Activated CD4-positive, alpha-beta T cell treated with anti-CD3 and anti-CD28 coated beads for 48 hours (primary cell): ENCODE measurements at regions not wholly inside any gene's neighbourhood (a gene's known extent, or its start where the extent isn't known, plus 50 kb on each side); places are given as distances from the start of the nearest gene placed in this dataset.

Experiments
- DNase-seq: peaks from one replicate; pipeline ENCODE4 v3.0.0-alpha.2; 2020

DNA sequence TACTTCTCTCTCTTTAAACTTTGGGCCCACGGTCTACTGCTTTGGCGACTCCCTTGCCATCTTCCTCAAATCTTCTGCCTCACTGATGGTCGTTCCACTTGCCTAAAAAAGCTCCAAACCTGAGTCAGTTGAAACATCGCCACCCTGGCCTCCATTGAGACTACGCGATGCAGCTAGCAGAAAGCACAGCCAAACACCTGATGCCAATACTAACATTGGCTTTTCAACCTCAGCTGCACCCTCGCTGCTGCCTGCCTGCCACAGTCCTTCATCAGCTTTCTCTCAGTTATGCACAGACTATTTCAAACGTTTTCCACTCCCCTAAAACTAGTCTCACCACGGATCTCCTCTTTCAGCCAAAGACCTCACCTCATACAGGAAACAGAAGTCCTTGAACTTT is 214.2 kb upstream of the TMCO5A start:
- no peak for DNase-seq

DNA sequence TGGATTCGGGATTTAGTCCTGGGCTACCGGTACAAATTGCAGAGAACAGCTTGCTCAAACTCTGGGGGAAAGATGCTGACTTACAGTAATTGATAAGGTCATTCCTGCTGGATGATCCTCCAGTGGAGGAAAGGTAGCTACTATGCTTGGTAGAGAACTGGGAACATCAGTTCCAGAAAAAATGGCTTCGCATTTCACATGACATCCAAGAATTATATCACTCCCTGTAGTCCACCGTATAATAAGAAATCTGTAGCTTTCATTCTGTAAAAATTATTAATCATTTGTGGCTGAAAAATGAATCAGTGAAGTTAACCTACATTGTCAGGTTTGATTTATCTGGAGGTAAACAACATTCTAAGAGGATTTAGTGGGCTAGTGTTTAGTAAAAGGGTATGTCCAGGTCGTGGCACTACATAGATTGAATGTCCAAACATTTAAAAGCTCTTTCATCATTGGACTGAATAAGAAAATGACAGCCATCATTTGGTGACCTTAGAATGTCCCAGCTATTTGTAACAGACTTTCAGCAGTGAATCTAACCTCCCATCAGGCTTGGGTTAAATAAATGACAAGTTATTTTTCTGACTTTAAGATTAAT is 203.2 kb upstream of the TMCO5A start:
- DNase-seq = no peak

DNA sequence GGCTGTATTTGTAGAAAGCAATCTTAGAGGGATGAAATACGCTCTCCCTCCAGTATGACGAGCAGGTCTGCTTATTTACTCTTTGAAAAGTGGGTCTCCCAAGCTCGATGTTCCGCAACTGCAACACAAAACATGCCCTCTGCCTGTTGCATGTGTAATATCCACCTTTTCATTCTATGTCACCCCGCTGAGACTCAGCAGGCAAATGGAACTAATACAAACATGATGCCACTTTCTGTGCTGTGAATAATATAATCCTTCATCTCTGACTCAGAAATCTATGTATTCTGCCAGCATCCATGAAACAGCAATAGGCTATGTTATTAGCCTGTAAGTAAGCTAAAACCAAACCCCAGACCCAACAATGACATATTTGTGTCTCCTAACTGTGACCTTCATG is 200.8 kb upstream of the TMCO5A start:
- no peak for DNase-seq

DNA sequence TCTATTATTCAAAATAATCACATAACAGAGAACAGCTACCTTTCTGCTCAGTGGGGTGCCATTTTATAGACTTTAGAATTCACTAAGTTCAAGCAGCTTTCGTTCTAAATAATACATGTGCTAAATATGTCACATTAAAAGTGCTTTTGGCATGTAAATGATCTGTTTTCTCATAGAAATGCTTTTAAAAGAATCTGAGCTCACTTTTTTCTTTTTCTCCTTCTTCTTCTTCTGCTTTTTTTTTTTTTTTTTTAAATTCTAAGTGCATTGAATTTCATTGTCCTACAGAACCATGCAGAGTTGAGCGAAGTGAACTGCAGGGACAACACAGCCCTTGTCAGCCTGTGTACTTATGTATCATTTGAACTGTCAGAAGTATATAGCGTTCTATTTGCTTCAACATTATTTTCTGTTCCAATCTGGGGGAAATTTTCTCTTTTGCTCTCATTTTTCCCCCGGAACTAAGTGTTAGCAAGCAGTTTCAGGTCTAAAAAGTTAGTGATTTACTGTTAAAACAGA is 193.8 kb upstream of the TMCO5A start:
- no peak for DNase-seq

DNA sequence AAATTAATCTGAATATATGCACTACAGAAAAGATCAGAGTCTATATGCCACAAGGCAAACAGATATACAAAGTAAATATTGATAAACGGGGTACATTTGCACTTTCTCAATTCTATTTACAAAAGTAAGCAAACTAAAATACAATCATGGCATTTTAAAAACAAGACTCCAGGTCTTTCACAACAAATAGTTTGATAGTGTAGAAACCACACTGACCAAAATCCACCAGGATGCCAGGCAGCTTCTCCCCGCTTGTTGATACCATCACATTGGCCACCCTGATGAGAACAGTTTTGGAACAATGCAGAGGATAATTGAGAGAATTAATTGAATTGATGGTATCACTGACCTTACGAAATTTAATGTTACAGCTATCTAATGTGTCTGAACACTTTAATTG is 190.6 kb upstream of the TMCO5A start:
- no peak for DNase-seq

DNA sequence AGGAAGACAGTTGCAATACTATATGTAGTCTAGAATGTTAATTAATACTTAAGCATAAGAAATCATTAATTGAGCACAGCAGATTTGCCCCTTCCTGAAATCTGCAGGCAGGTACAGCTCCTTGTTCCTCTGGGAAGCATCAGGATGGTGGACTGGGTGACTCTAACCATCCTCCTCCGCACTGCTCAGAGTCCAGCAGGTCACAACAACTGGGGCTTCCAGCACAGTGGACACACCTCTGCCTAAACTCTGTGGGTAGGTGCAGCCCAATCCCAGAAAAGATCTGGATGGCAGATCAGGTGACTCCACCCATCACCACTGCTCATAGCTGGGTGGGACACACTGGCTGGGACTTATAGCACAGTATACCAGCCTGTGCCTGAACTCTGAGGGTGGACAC is 189.9 kb upstream of the TMCO5A start:
- DNase-seq = no peak

DNA sequence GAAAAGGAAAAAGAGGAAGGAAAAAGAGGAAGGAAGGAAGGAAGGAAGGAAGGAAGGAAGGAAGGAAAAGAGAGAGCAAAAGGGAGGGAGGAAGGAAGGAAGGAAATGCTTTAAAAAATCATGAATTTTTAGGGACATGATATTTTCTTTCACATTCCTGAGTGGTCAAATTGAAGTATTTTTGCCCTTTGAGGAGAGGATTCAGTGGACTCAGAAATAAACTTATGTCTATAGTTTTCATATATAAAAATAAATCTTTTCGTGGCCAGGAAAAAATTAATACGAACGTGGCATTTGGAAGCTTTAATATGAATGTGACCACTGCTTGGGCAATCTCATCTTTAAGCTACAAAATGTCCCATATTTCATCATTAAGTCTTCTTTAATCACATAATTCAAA is 183.0 kb upstream of the TMCO5A start:
- no peak for DNase-seq

DNA sequence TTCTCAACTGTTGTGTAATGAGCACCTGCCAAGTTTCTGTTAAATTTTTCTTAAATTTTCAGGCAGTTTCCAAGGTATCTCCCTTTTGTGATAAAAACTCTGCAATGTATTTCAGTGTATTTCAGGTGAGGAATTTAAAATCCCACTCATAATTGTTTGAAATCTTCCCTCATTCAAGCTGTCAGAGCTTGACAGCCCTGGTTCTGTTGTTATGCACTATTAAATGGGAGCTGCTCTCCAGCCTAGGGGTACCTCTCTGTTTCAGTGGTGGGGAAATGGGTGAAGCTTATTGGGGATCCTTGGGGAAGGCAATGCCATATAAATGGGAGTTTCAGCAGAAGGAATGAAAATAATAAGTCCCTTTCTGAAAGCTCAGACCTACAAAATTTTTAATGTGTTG is 178.0 kb upstream of the TMCO5A start:
- no peak for DNase-seq

DNA sequence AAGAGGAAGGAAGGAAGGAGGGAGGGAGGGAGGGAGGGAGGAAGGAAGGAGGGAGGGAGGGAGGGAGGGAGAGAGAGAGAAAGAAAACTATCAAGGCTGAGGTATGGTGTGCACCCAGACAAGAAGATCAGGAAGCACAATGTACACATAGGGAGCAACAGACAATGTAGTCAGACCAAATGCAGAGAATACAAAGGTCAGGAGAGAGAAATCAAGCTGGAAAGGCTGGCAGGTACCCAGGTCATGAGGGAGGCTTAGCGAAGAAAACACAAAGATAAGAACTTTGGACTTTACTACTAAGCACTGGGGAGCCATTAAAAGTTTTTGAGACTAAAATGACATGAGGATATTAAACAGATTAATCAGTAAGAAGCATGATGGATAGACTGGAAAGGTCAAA is 176.0 kb upstream of the TMCO5A start:
- DNase-seq = no peak

DNA sequence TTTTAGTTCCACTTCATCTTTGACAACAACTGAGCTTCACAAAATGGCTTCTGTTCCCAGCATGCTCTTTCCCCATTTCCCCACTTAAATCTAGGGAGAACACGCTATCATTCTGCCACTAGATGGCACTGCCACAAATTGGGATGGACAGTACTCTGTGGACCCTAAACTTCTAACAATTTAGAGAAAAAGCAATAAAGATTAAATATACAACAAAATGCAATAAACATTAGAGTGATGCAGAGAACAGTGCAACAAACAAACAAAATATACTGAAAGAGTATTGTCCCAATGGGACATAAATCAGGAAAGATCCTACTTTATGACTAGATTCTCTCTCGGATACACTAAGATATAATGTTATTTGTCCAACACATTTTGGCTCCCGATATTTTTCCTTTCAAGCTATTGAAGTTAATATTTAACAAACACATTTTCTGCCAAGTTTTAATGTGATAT is 169.7 kb upstream of the TMCO5A start:
- peak; percentile 45 for DNase-seq

DNA sequence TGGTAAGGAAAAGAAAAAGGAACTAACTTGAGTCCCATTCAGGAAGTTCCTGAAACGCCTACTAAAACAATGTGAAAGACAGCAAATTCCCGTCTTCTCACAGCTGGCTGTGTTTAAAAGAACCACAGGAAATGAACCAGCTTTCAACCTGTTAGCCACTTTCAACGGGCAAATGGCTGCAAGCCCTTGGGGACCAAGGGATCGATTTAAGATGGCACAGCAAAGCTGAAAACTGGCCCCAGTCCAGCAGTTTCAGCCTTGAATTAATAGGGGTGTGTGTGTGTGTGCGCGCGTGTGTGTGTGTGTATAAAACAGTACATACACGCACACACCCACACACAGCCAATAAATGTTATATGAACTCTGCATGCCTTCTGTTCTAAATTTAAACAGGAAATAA is 168.7 kb upstream of the TMCO5A start:
- peak; percentile 2 for DNase-seq

DNA sequence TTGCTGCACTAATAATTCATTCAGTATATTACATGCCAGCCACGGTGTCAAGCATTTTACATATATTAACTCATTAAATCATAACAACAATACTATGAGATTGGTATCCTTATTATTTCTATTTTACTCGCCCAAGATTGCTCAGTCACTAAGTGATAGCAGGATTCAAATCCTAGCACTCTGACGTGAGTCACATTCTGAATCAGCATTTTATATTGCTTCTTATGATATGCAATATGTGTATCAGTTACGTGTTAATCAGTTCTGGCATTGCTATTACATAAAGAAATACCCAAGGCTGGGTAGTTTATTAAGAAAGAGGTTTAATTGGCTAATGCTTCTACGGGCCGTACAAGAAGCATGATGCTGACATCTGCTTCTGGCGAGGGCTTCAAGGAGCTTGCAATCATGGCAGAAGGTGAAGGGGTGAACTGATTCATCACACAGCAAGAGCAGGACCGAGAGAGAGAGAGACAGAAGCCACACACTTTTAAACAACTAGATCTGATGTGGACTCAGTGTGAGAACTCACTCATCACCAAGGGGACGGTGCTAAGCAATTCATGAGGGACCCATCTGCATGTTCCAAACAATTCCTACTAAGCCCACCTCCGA is 166.5 kb upstream of the TMCO5A start:
- no peak for DNase-seq

DNA sequence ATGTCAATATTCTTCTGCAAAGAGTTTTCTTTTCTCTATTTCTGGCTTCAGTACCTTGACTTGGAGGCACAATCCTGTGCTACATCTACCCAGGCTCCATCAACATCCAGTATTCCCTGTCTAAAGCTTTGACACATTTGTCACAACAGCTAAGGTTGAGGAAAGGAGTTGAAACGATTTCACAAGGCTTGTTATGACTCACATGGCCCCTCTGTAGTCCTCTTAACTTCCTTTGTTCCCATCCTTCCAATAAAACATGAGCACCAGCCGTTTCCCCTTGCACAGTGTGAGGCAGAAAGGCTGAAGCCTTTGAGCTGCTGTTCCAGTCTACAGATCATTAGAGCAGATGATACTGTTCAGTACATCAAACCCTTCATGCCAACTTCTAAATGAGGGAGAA is 163.0 kb upstream of the TMCO5A start:
- DNase-seq = no peak

DNA sequence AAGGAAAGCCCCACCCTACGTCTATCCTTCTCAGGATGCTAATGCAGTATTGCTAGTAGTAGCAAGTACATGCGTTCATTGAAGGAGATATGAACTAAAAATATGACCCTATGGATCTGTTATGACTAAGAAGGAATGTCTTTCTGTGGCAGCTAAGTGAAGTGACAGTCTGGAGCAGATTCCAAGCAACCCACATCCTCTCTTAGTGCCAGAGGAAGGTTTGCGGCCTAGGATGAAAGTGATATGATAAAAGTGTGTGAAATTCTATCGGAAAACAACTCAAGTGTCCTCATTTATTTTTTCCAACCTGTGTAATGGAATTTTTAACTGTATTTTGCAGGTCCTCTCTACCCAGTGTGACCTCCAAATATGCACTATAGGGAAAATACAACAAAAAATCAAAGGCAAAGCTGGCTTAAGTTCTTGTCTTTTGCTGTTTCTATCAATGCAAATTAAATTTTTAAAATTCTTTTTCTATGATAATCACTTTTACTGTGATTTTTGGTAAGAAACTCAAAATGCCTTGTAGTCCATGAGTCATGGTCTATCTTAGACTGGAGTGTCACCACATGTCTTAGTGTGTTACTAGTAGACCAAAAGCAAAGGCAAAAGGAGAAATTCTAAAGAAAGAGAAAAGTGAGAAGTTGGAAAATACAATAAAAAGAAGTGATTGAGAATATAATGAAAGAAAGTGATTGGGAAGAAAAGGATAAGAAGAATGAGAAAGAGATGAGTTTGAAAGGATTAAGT is 161.2 kb upstream of the TMCO5A start:
- no peak for DNase-seq

DNA sequence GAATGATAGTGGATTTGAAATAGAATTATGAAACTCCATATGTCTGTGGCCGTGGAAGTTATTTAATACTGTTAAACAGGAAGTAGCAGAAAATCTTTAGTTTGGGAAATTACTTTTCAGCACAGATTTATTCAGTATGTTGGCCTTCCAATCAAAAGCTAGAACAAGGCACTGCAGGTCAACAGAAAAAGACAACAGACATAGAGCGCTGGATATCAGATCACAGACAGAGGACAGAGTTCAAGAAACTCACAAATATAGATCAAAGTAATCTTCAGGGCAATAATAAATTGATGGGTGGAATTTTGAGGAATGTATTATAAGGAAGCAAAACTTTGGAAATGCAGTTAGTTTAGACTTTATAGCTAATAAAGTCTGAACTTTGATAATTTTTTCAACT is 159.5 kb upstream of the TMCO5A start:
- DNase-seq = no peak

DNA sequence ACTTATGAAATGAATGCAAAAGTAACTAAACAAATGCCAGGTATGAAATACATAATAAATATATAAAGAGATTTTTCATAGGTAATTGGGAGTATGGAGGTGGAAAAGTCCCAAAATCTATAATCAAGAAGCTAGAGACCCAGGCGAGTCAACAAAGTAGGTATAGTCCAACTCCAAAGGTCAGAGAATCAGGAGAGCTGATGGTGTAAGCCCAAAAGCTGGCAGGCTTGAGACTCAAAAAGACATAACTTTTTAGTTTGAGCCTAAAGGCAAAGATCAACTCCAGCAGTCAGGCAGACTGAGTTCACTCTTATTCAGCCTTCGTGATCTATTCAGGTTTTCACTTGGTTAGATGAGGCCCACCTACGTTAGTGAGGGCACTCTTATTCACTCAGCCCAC is 157.4 kb upstream of the TMCO5A start:
- DNase-seq = no peak

DNA sequence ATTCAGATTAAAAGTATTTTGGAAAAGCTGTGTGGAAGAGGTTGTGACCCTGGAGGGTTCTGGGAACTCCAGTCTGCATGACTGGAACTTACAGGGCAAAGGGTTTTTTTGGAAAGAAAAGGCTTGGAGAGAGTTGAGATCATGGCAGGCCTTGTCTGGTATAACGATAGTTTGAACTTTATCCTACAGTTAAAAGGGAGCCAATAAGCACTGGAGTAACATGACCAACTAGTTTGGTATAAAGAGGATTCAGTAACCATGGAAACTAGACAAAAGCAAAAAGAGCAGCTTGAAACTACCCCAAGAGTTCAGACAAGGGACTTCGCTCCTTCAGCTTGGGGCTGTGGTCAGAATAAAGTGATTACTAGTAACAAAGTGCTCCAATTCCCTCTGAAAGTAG is 151.2 kb upstream of the TMCO5A start:
- DNase-seq = no peak

DNA sequence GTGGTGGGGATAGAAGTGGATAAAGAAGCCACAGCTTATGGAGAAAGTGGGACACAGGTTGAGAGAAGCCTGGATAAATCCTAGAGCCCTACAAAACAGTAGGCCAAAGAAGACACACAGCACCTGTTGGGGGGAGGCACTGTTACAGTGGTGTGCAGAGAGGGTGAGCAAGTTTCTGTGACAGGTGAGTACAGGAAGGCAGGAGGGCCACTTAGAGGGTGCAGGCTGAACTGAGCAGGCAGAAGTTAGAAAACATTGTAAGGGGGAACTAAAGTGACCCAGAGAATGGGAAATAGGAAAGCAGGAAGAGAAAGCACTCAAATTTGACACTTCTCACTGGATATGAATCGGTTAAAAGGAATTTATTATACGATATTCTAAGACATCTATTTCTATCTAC is 146.1 kb upstream of the TMCO5A start:
- no peak for DNase-seq

DNA sequence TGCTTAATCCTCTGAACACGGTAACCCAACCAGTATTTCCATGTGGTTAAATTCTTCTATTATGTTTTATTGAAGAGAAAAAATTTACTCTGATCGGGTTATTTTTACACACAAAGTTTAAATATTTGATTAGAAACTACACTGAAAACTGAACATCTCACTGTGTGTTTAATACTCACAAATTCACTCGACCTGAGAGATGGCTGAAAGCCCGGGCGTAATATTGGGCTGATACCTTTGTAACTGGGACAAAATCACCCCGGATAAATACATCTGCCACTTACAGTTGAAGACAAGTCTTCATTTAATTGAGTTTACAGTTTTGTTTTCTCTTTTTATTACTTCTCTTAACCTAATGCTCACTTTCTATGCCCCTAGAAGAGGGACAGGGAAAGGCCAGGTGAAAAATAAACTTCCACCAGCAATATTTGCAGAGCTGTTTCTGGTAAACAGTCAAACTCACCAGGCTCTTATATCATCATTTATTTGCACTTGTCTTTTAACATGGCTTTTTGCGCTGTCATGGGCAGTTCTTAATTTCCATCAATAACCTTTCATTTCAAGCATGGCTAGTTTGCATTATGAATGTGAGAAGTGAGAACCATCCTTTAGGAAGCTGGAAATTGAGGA is 145.6 kb upstream of the TMCO5A start:
- no peak for DNase-seq

DNA sequence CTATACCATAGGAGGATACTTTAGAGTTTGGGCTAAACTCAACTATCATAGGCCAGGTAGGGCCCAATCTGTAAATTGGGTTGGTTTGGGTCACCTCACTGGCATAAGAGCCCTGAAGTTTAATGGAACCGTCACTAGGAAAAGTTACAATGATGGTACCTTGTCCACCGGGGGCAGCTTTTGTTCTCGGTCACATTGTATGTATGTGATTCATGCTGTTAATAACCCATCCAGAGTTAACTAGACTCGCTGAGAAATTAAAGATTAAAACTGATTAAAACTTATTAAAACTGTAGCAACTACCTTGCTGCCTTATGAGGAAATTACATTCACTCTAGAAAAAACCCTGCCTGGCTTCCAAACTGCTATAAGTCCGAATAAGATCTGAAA is 145.0 kb upstream of the TMCO5A start:
- DNase-seq = no peak

DNA sequence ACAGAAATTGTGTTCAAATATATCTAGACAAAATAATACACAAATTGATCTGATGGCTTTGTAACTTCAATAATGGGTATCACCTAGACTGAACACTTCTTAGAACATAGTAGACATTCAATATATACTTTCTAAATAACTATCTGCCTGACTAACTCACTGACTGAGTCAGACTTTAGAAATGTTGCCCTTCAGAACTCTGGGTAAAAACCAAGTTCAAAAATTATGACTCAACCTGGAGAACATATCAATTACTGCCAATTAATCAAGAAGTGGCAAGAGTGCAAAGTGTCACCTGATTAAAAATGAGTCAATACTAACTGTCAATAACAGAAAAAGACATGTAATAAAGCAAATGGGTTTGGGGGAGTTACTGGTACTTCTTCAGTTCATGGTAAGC is 144.6 kb upstream of the TMCO5A start:
- DNase-seq = no peak

DNA sequence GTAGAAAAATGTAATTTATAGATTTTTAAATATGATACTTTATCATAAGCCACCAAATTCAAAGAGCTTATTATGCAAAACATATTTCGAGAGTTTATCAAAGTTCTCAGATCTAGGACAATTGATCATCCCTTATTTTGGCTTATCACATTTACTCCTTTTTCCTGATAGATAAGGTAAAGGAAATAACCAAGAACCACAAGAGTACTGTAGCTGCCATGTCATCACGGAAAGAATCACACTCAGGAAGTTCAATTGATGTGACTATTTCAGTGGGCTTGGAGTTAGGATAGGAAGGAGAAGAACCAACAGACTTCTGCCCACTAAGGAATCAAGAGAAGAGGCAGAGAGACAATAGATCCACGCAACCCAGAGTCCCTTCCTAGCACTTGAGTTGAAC is 142.7 kb upstream of the TMCO5A start:
- DNase-seq = no peak

DNA sequence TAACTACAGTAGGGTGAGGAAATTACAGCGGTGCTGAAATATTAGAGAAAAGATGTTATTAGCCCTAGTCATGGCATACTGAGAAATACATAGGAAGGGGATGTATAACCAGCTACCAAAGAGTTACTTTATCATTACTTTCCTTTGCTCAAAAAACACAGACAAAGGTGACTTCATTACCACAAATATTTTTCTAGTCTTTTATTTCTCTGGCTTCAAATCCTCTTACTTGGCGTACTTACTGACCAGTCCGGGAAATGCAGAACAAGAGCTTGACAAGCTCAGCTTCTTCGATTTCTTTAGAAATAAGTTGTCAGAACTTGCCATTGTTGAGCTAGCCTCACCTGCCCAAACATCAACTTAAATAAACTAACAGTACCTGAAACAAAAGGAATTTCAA is 142.1 kb upstream of the TMCO5A start:
- DNase-seq = no peak

DNA sequence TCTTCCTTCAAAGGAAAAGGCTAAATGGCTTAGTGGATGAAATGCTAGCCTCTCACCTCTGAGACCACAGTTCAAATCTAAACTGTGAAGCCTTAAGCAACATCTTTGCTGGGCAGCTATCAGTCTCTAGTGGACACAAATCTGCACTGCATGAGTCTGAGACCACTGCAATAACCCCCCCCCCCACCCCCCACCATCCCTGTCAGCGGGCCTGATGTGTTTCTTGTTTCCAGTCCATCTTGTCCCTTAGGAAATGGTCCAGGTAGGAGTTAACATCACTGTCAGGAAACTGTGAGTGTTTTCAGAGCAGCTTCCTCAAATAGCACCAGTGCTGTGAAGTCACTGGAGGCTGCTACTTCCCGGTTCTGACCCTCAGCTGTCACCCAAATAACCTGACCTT is 140.6 kb upstream of the TMCO5A start:
- no peak for DNase-seq
